H1 (cell line): ENCODE measurements at regions not wholly inside any gene's neighbourhood (a gene's known extent, or its start where the extent isn't known, plus 50 kb on each side); places are given as distances from the start of the nearest gene placed in this dataset.

ENCODE experiments used
- CTCF ChIA-PET: fragments of 300-600 bp; sonication (Branson Sonifier 250); formaldehyde crosslinking; loops from one replicate; lab custom pipeline; 2021; ENCODE audit not compliant: partially characterized antibody; lab: Charles Lee
- POLR2A ChIA-PET: fragments of 300-600 bp; sonication (Branson Sonifier 250); formaldehyde crosslinking; loops from one replicate; lab custom pipeline; 2021; ENCODE audit warnings: inconsistent platforms; ENCODE audit not compliant: partially characterized antibody; lab: Charles Lee
- DNase-seq, 2 experiments: peaks; one replicate each; pipeline versions ENCODE4 v3.0.0 to v3.0.0-alpha.2; 2010 to 2022; ENCODE audit warnings: low spot score in 2 of 2, low read depth in 1 of 2, mixed read lengths in 1 of 2
- FAIRE-seq: peaks from 2 replicates; lab custom pipeline; 2011; peaks lifted over from hg19 to GRCh38; lab: Jason Lieb, UNC
- H2AFZ ChIP-seq: 2 replicates; pipeline ENCODE4 v1.8.1; 2012; ENCODE audit warnings: low read length, inconsistent platforms
- H2AK5ac ChIP-seq: 2 replicates; pipeline ENCODE4 v1.6.1; 2013; ENCODE audit warnings: low read depth, low read length
- H2BK120ac ChIP-seq: replicated peaks from 2 replicates; pipeline ENCODE3; 2013; ENCODE audit warnings: low read depth, low read length, inconsistent platforms
- H2BK12ac ChIP-seq: 2 replicates; pipeline ENCODE4 v1.6.1; 2013; ENCODE audit warnings: low read depth, low read length
- H2BK15ac ChIP-seq: 2 replicates; pipeline ENCODE4 v1.6.1; 2013; ENCODE audit warnings: low read length
- H2BK20ac ChIP-seq: 2 replicates; pipeline ENCODE4 v1.6.1; 2013; ENCODE audit warnings: low read length
- H2BK5ac ChIP-seq: 2 replicates; pipeline ENCODE4 v1.6.1; 2013; ENCODE audit warnings: low read depth, low read length
- H3K14ac ChIP-seq: 2 replicates; pipeline ENCODE4 v1.6.1; 2013; ENCODE audit warnings: inconsistent platforms; ENCODE audit not compliant: insufficient read length
- H3K18ac ChIP-seq: 2 replicates; pipeline ENCODE4 v1.6.1; 2013; ENCODE audit warnings: low read length; ENCODE audit errors: extremely low read depth
- H3K23ac ChIP-seq: 2 replicates; pipeline ENCODE4 v1.6.1; 2013; ENCODE audit warnings: inconsistent platforms; ENCODE audit not compliant: insufficient read length
- H3K23me2 ChIP-seq: 2 replicates; pipeline ENCODE4 v1.6.1; 2013; ENCODE audit warnings: low read depth, low read length
- H3K27ac ChIP-seq: 2 replicates; pipeline ENCODE4 v1.6.1; 2011; ENCODE audit warnings: low read depth, low read length, inconsistent platforms
- H3K27me3 ChIP-seq, 4 experiments: replicated peaks in 1 of 4; 1 replicate in 1 of 4; 2 replicates in 3 of 4; pipeline versions ENCODE4 v1.6.1 to v1.8.1; 2011 to 2013; ENCODE audit warnings: low read length in 3 of 4, mild to moderate bottlenecking in 3 of 4, inconsistent platforms in 2 of 4, mixed read lengths in 2 of 4, moderate library complexity in 1 of 4; ENCODE audit not compliant: control insufficient read depth in 3 of 4, insufficient read depth in 3 of 4; ENCODE audit errors: extremely low read depth in 1 of 4
- H3K36me3 ChIP-seq, 4 experiments: 2 replicates each; pipeline versions ENCODE4 v1.6.1 to v1.8.1; 2011 to 2013; ENCODE audit warnings: mild to moderate bottlenecking in 4 of 4, low read length in 3 of 4, moderate library complexity in 2 of 4, control low read depth in 1 of 4, inconsistent platforms in 1 of 4; ENCODE audit not compliant: insufficient read depth in 4 of 4, control insufficient read depth in 2 of 4
- H3K4ac ChIP-seq: replicated peaks from 2 replicates; pipeline ENCODE3; 2013; ENCODE audit warnings: low read length, low read depth, mixed read lengths, inconsistent platforms; ENCODE audit not compliant: insufficient read length
- H3K4me1 ChIP-seq, 4 experiments: replicated peaks in 1 of 4; 1 replicate in 1 of 4; 2 replicates in 3 of 4; pipeline versions ENCODE4 v1.6.1 to v1.8.1; 2011 to 2013; ENCODE audit warnings: low read length in 3 of 4, inconsistent platforms in 2 of 4, mixed read lengths in 1 of 4; ENCODE audit not compliant: insufficient read depth in 4 of 4, control insufficient read depth in 3 of 4
- H3K4me2 ChIP-seq, 2 experiments: 2 replicates each; pipeline versions ENCODE4 v1.6.1 to v1.8.1; 2011 to 2013; ENCODE audit warnings: low read depth in 2 of 2, low read length in 2 of 2, control low read depth in 1 of 2, inconsistent platforms in 1 of 2, mild to moderate bottlenecking in 1 of 2; ENCODE audit not compliant: insufficient read depth in 1 of 2
- H3K4me3 ChIP-seq, 4 experiments: fragments of 200-600, 300-600 bp in 1 of 4; sonication (generic), shearing (Covaris generic), sonication (Bioruptor Twin) in 1 of 4; 2 replicates each; pipeline versions ENCODE4 v1.5.1 to v1.8.1; 2011 to 2016; ENCODE audit warnings: low read length in 4 of 4, low read depth in 3 of 4, control low read depth in 2 of 4, inconsistent platforms in 2 of 4, mild to moderate bottlenecking in 2 of 4, mixed read lengths in 1 of 4, moderate library complexity in 1 of 4; ENCODE audit not compliant: insufficient read depth in 2 of 4; ENCODE audit errors: extremely low read depth in 1 of 4
- H3K56ac ChIP-seq: replicated peaks from 2 replicates; pipeline ENCODE3; 2013; ENCODE audit warnings: low read depth, mild to moderate bottlenecking, mixed read lengths, low read length, inconsistent platforms; ENCODE audit not compliant: insufficient read length
- H3K79me1 ChIP-seq: 2 replicates; pipeline ENCODE4 v1.6.1; 2013; ENCODE audit warnings: low read depth, low read length, control low read depth
- H3K79me2 ChIP-seq, 2 experiments: 2 replicates each; pipeline versions ENCODE4 v1.6.1 to v1.8.1; 2012 to 2013; ENCODE audit warnings: low read length in 2 of 2, mild to moderate bottlenecking in 2 of 2, inconsistent platforms in 1 of 2; ENCODE audit not compliant: insufficient read depth in 2 of 2, control insufficient read depth in 1 of 2
- H3K9ac ChIP-seq, 4 experiments: replicated peaks in 1 of 4; 1 replicate in 1 of 4; 2 replicates in 3 of 4; pipeline versions ENCODE4 v1.6.1 to v1.8.1; 2011 to 2013; ENCODE audit warnings: low read depth in 3 of 4, low read length in 3 of 4, control low read depth in 2 of 4, mild to moderate bottlenecking in 2 of 4, moderate library complexity in 2 of 4, inconsistent platforms in 1 of 4; ENCODE audit errors: extremely low read depth in 1 of 4
- H3K9me3 ChIP-seq, 2 experiments: 2 replicates each; pipeline versions ENCODE4 v1.6.1 to v1.8.1; 2012 to 2013; ENCODE audit warnings: mild to moderate bottlenecking in 2 of 2, moderate library complexity in 2 of 2, control low read depth in 1 of 2, inconsistent platforms in 1 of 2, low read depth in 1 of 2, low read length in 1 of 2, mixed read lengths in 1 of 2; ENCODE audit not compliant: insufficient read depth in 2 of 2
- H4K20me1 ChIP-seq, 2 experiments: replicated peaks in 1 of 2; 2 replicates each; pipeline versions ENCODE3 to v1.8.1; 2011 to 2013; ENCODE audit warnings: inconsistent platforms in 2 of 2, low read length in 2 of 2, mild to moderate bottlenecking in 1 of 2; ENCODE audit not compliant: insufficient read depth in 2 of 2, control insufficient read depth in 1 of 2
- H4K5ac ChIP-seq: 2 replicates; pipeline ENCODE4 v1.6.1; 2013; ENCODE audit warnings: low read length, low read depth, mixed read lengths, inconsistent platforms; ENCODE audit not compliant: insufficient read length
- H4K8ac ChIP-seq: 2 replicates; pipeline ENCODE4 v1.8.0; 2013; ENCODE audit warnings: mild to moderate bottlenecking, moderate library complexity, low read length, inconsistent platforms; ENCODE audit not compliant: insufficient read depth; ENCODE audit errors: extremely low read depth
- H4K91ac ChIP-seq: replicated peaks from 2 replicates; pipeline ENCODE3; 2013; ENCODE audit warnings: low read length, mixed read lengths, inconsistent platforms; ENCODE audit not compliant: insufficient read length
- CREB1 ChIP-seq: IDR thresholded peaks from 2 replicates; pipeline ENCODE4 v1.6.1; 2012; ENCODE audit warnings: inconsistent platforms
- ZNF274 ChIP-seq: IDR thresholded peaks from 2 replicates; pipeline ENCODE4 v1.7.0; 2012; ENCODE audit warnings: low read length, borderline replicate concordance; ENCODE audit errors: extremely low read depth
- WGBS, 2 experiments: shearing (Covaris generic) in 1 of 2; methylation state at CpG; one replicate each; pipeline versions ENCODE4 v1.1.6 to v1.1.7; 2013 to 2015; ENCODE audit warnings: low lambda C conversion rate in 2 of 2, mixed read lengths in 2 of 2, inconsistent platforms in 1 of 2, low coverage in 1 of 2, missing lambda C conversion rate in 1 of 2; ENCODE audit not compliant: insufficient replicate concordance in 2 of 2, insufficient coverage in 1 of 2, insufficient read length in 1 of 2; ENCODE audit errors: extremely low coverage in 1 of 2, missing lambda C conversion rate in 1 of 2; 5-methylcytosine and 5-hydroxymethylcytosine counted together

DNA sequence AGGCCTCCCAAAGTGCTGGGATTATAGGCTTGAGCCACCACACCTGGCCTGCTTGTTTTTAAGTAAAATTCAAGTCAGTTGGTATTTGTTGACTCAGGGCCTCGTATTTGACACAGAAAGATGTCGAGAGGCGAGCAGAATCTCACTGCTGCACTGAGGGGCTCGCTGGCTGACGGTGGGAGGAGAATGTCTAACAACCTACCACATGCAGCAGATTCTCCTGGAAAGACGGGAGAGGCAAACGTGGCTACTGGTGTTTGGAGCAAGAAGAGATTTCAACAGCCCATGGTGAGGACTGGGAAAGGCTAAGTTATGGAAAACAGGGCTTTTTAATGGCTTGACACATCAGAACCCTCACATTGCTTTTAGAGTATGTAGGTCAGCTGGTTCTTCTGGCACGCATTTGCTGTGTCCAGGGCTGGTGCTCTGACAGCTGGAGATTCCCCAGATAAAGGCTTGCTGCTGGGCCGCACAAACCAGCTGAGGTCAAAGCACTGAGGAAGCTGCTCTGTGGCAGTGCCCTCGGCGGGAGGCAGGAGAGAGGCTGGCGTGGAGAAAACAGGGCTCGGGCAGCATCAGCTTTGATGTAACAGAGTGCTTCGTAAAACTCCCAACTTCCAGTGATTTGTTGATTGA lies 84.2 kb upstream of the FRMD1 start:
- Histone ChIP-seq H2BK5ac (no peak overlapping the region), H3K56ac (no peak overlapping the region), H4K20me1 (no peaks in the 10 kb centered on the region), H3K4me1 (peaks cover 0 to 5% (median under 1%) of the 10 kb centered on the region in 4 experiments; a peak in 3 of 7 replicates), H2BK12ac (no peak overlapping the region), H3K79me2 (no peaks in the 10 kb centered on the region), H3K9me3 (peaks cover 0 to 3% of the 10 kb centered on the region in 2 experiments; a peak in 1 of 4 replicates), H2BK20ac (peak overlapping the region; percentile 34; the same call in 1 of the 2 replicates), H3K14ac (no peak overlapping the region), H3K27me3 (peaks cover 0 to 2% (median 0%) of the 10 kb centered on the region in 4 experiments; a peak in 1 of 7 replicates), H4K91ac (no peak overlapping the region), H3K4me2 (no peak overlapping the region), H3K4ac (no peak overlapping the region), H3K9ac (no peak overlapping the region), H3K79me1 (no peaks in the 10 kb centered on the region), H4K5ac (no peak overlapping the region), H3K23me2 (no peaks in the 10 kb centered on the region; the same call in 1 of the 2 replicates), H3K4me3 (no peak overlapping the region), H2AFZ (no peak overlapping the region), H2BK15ac (0 out of 2 replicates have a peak overlapping the region, but pooled peaks have one; percentile 82)
- WGBS, 2 experiments = 79% methylated on average over 14 of the region's 14 CpGs; no CpG with 5 or more reads in 1 of the 2 experiments
- CTCF ChIA-PET = no interaction called here
- POLR2A ChIA-PET = interaction anchor here (0.8 kb wide), 1 partner anchor 30 kb away, joined by 3 read pairs; no protein-coding TSS in a partner anchor
- no peak for DNase-seq
- TF ChIP-seq CREB1 = no peak
- TF ChIP-seq ZNF274 = no peak
- TF ChIP-seq, all 59 proteins: peak for 0
- Histone ChIP-seq H3K27ac (no peak overlapping the region), H3K18ac (peak overlapping the region; percentile 79; the same call in 1 of the 2 replicates), H3K36me3 (no peaks in the 10 kb centered on the region), H2AK5ac (no peak overlapping the region), H2BK120ac (no peak overlapping the region), H4K8ac (no peak overlapping the region), H3K23ac (no peak overlapping the region)
- no peak for FAIRE-seq
